ENCODE measurements at regions not wholly inside any gene's neighbourhood (a gene's known extent, or its start where the extent isn't known, plus 50 kb on each side); places are given as distances from the start of the nearest gene placed in this dataset.

- TF ChIP-seq CTCF (IDR thresholded peaks at IDR 0.05; ENCODE audit: low read depth, low read length) (no peak), EZH2phosphoT487 (IDR thresholded peaks at IDR 0.05; ENCODE audit: low read depth) (no peak)
Observed at GRCh38 chr6:78347191-78347916, 520.0 kb upstream of the IRAK1BP1 start.
